Hematopoietic multipotent progenitor cell treated with erythropoietin and hydrocortisone succinate and interleukin-3 and kit ligand, for 4 days (in vitro differentiated cells): ENCODE measurements at regions not wholly inside any gene's neighbourhood (a gene's known extent, or its start where the extent isn't known, plus 50 kb on each side); places are given as distances from the start of the nearest gene placed in this dataset.
A peak's percentile ranks its signal among the peaks of the same experiment; 100 is the strongest.

Experiments used
- DNase-seq: peaks from one replicate; pipeline ENCODE4 v3.0.0-alpha.2; 2015

- no peak for DNase-seq
These were observed 97.5 kb downstream of the CEBPB start for GRCh38 chr20:50288128-50288623.

GRCh38 chr20:50289581-50289980 lies 99.0 kb downstream of the CEBPB start:
- no peak for DNase-seq

- DNase-seq, result no peak
These were observed 99.5 kb downstream of the CEBPB start for GRCh38 chr20:50290112-50290511.

- DNase-seq, result no peak
These were observed 100.2 kb downstream of the CEBPB start for GRCh38 chr20:50290808-50291207.

- no peak for DNase-seq
These were observed 100.8 kb downstream of the CEBPB start for GRCh38 chr20:50291254-50292078.

- DNase-seq, result no peak
These were observed 101.5 kb downstream of the CEBPB start for GRCh38 chr20:50292079-50292590.

- peak; percentile 95 for DNase-seq
These were observed 102.1 kb downstream of the CEBPB start for GRCh38 chr20:50292591-50293283.

GRCh38 chr20:50293284-50294139 lies 102.9 kb downstream of the CEBPB start:
- no peak for DNase-seq

GRCh38 chr20:50294164-50295088 lies 103.8 kb downstream of the CEBPB start:
- no peak for DNase-seq

- DNase-seq, result no peak
These were observed 104.7 kb downstream of the CEBPB start for GRCh38 chr20:50295345-50295744.

- no peak for DNase-seq
These were observed 105.3 kb downstream of the CEBPB start for GRCh38 chr20:50295762-50296449.

- peak; percentile 50 for DNase-seq
These were observed 106.1 kb downstream of the CEBPB start for GRCh38 chr20:50296450-50297375.

- DNase-seq, result peak; percentile 53
These were observed 107.1 kb downstream of the CEBPB start for GRCh38 chr20:50297498-50298376.

- DNase-seq, result peak; percentile 72
These were observed 108.1 kb downstream of the CEBPB start for GRCh38 chr20:50298554-50299324.

GRCh38 chr20:50299325-50299629 lies 108.6 kb downstream of the CEBPB start:
- no peak for DNase-seq

GRCh38 chr20:50301165-50301564 lies 110.5 kb downstream of the CEBPB start:
- DNase-seq, result no peak

- DNase-seq, result no peak
These were observed 111.1 kb downstream of the CEBPB start for GRCh38 chr20:50301712-50302111.

GRCh38 chr20:50302341-50303057 lies 111.9 kb downstream of the CEBPB start:
- DNase-seq, result no peak
